NCI-H2081 treated with DMSO at 0.1 percent for 48 hours (cell line): ENCODE measurements at regions not wholly inside any gene's neighbourhood (a gene's known extent, or its start where the extent isn't known, plus 50 kb on each side); places are given as distances from the start of the nearest gene placed in this dataset.

Experiments used
- DNase-seq: peaks from one replicate; lab custom pipeline; 2025; lab: John Stamatoyannopoulos, UW

GRCh38 chr9:13755551-13755950, 476.1 kb upstream of the MPDZ start:
- no peak for DNase-seq

GRCh38 chr9:13750639-13751038, 471.1 kb upstream of the MPDZ start:
- peak; percentile 56 for DNase-seq

DNA sequence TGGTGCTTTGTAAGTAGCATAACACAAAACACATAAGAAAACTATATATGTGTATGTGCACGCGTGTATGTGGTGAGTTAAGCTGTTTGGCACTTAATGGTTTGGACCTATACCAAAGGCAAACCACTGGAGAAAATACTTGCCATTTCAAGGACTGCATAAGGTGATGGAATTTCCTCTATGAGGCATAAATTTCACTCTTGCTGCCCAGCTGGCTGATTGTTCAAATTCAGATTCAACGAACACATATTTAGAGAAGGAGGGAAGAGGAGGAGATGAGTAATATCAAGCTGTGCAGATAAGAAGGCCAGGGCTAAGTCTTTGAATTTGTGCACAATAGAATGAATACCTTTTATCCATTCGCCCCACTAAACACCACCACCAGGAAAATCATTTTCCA, 470.6 kb upstream of the MPDZ start:
- DNase-seq = no peak

- DNase-seq = no peak
Measured at GRCh38 chr9:13746876-13747275, 467.4 kb upstream of the MPDZ start.

- no peak for DNase-seq
Measured at GRCh38 chr9:13744261-13744901, 464.9 kb upstream of the MPDZ start.

DNA sequence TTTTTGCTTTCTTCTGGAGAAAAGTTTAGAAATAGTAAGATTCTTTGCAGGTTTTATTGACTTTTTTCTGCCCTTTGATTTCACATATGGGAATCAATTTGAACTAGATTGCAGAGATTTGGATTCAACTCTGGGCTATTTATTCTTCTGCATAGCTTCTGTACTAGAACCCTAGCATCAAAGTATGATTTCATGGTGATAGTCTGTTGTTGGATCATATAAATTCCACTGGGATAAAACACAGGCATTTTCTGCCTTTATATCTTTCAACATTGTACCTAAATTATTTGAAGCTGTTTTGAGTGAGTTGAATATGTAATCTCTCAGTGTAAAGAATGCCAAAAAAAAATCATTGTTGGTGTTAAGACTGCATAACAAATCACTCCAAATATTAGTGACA, 458.4 kb upstream of the MPDZ start:
- DNase-seq = no peak

DNA sequence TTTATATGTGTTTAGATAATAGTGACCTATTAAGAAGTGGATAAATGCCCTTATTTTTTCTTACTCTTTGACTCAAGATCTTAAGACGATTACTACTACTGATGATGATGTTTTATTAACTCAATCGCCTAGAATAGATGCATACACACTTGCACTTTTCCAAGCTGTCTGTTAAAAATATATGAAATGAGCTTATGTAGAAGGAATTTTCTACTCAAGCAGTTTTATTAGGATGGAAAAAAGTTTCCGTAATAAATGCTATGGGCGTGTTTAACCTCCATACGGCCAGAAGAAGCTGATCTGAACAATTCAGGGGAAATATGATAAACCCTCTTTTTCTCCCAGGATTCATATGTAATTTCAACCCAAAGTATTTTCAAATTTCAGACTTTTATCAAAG, 455.7 kb upstream of the MPDZ start:
- no peak for DNase-seq

GRCh38 chr9:13734601-13735000, 455.1 kb upstream of the MPDZ start:
- DNase-seq = no peak

- no peak for DNase-seq
Measured at GRCh38 chr9:13732290-13732689, 452.8 kb upstream of the MPDZ start.

GRCh38 chr9:13731637-13732036, 452.1 kb upstream of the MPDZ start:
- no peak for DNase-seq

DNA sequence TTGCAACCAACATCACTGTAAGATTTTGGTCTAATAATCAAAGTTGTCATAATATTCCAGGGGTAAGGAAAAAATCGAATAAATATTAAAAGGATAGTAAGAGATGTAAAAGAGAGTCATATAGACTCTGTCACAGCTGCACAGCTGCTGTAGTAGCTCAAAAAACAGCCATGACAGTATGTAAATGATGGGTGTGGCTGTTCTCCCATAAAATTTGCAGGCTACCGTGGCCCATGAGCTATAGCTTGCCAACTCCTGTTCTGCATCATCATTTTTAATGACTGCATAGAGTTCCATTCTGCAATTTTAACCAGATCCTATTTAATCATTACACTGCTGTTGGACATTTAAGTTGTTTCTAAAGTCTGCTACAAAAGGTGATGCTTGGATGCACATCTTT, 450.5 kb upstream of the MPDZ start:
- DNase-seq = no peak

- DNase-seq = no peak
Measured at GRCh38 chr9:13728917-13729811, 449.7 kb upstream of the MPDZ start.

DNA sequence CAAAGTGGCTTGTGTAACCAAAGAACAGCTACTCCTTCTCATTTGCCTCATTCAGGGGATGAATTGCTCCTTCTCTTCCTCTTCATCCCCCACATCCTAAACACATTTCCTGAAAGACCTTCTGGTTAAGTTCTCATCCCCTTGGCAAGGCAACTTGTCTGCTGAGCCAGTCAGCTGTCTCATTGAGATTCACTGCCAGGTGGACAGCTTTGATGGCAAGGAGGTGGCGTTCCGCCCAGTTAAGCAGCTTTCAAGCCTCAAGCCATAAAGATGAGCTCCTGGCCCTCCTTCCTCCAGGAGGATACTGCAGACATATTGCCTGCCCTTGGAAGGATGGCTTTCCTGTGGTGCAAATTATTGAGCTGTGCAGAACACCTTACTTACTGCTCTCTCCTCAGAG, 448.6 kb upstream of the MPDZ start:
- DNase-seq = no peak

GRCh38 chr9:13726746-13727145, 447.3 kb upstream of the MPDZ start:
- no peak for DNase-seq

GRCh38 chr9:13725516-13725915, 446.0 kb upstream of the MPDZ start:
- DNase-seq = no peak

- no peak for DNase-seq
Measured at GRCh38 chr9:13721481-13722235, 442.2 kb upstream of the MPDZ start.

DNA sequence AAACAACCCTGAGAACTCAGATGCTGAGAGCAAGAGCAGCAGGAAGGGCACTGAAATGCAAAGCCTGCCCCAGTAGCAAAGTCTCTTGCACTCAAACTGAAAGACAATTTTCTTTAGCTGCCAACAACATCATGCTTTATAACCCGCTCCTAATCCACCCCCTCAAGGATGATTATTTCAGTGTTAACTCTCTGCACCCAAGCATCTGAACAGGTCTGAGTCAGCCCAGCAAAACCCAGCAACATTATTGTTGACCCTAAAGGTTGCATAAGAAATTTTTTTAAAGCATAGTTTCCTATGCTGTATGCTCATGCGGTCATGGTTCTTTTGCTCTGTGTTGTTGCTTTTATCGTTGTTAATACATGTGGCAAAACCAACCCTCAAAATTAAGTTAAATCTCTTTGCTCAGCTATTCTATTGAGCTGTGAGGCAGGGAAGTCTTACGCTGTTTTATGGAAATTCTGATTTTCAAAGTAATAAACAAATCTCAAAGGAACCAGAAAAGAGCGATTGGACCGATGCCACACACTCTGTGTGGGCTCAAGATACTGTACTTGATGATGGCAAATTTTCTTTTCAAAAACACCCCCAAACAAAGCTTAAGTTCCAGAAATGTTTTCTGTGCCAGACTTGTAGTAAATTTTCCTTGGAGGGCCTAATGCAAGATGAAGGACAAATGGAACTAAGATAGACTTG, 440.6 kb upstream of the MPDZ start:
- no peak for DNase-seq

DNA sequence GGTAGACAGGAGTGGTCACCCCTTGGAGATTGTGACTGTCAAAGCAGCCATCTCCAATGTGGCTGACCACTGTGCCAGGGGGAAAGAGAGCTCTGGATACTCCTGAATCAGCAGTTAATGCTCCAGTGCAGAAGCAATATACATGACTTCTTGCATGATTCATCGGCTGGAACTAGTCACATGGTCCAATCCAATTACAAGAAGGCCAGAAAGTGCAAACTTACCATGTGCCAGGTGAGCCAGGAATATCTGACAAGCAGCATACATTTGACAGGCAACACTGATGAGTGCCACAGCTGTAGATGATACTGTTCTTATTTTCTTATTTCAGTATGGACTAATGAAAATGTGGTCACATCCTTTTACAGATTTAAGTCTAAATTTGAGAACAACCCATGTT, 440.0 kb upstream of the MPDZ start:
- DNase-seq = no peak

- DNase-seq = no peak
Measured at GRCh38 chr9:13718539-13718938, 439.0 kb upstream of the MPDZ start.

GRCh38 chr9:13718086-13718485, 438.6 kb upstream of the MPDZ start:
- no peak for DNase-seq

DNA sequence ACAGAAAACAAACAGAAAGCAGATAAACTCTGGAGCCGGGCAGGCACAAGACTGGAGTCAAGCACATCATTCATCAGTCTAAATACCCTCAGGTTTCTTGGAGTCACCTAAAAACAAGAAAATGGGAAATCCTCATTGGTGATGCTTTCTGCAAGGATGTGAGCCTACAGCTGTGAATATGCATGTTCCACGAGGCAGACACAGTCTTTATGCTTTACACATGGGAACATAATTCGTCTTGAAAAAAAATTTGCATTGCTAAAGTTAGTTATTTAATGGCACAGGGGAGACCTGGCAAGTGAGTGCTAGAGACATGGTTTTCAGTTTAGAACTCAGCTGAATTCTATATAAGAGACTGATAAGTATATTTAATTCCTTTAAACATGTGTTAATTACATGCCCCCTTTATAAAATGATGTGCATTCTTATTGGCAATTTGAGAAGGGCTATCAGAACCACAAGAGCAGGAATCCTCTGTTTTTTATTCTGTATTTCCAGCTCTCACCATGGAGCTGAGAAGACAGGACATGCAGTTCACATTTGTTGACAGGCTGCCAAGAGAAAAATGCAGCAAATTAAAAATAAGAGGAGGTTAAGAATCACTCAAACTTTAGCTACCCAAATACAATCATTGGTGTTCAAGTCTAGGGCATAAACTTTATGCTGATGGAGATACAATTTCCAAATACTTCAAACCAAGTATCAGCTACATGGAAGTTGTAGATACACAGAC, 438.0 kb upstream of the MPDZ start:
- DNase-seq = no peak
